IMR-90 (cell line): ENCODE measurements at regions not wholly inside any gene's neighbourhood (a gene's known extent, or its start where the extent isn't known, plus 50 kb on each side); places are given as distances from the start of the nearest gene placed in this dataset.
A peak's percentile ranks its signal among the peaks of the same experiment; 100 is the strongest.

Experiments
- ATAC-seq: fragments of 200-7000 bp; cut with Tn5 transposase; 2 replicates; pipeline ENCODE4 v1.9.1; 2020; ENCODE audit warnings: low read depth, mild to moderate bottlenecking, moderate library complexity
- BruUV-seq: library from RNA; stranded (reverse); fragments of 400-500 nt; replicated peaks from 2 replicates; lab custom pipeline; 2021; lab: Mats Ljungman, UMichigan
- CTCF ChIA-PET: fragments of 300-600 bp; formaldehyde crosslinking; extraction: SDS; loops from one replicate; lab custom pipeline; 2021; ENCODE audit warnings: antibody characterized with exemption; lab: Yijun Ruan, JAX
- POLR2A ChIA-PET: fragments of 300-600 bp; sonication (Branson Sonifier 250); formaldehyde crosslinking; loops from one replicate; lab custom pipeline; 2022; ENCODE audit warnings: antibody characterized with exemption; ENCODE audit not compliant: unreplicated experiment; lab: Charles Lee
- DNase-seq: peaks from one replicate; pipeline ENCODE4 v3.0.0; 2013
- H2AFZ ChIP-seq: replicated peaks from 2 replicates; pipeline ENCODE3; 2013; ENCODE audit warnings: low read length, mild to moderate bottlenecking; ENCODE audit not compliant: poor library complexity
- H2AK5ac ChIP-seq: 2 replicates; pipeline ENCODE4 v1.6.1; 2013; ENCODE audit warnings: low read depth, low read length, inconsistent platforms
- H2AK9ac ChIP-seq: replicated peaks from 2 replicates; pipeline ENCODE3; 2013; ENCODE audit warnings: mild to moderate bottlenecking, low read depth, low read length, moderate library complexity; ENCODE audit not compliant: poor library complexity
- H2BK120ac ChIP-seq: 2 replicates; pipeline ENCODE4 v1.6.1; 2013; ENCODE audit warnings: low read depth, low read length, inconsistent platforms
- H2BK15ac ChIP-seq: 3 replicates; pipeline ENCODE4 v1.6.1; 2013; ENCODE audit warnings: low read depth, low read length, inconsistent platforms
- H2BK20ac ChIP-seq: 2 replicates; pipeline ENCODE4 v1.6.1; 2013; ENCODE audit warnings: low read depth, mild to moderate bottlenecking, inconsistent platforms, low read length, moderate library complexity
- H2BK5ac ChIP-seq: 2 replicates; pipeline ENCODE4 v1.6.1; 2013; ENCODE audit warnings: mild to moderate bottlenecking, low read depth, low read length, inconsistent platforms; ENCODE audit not compliant: poor library complexity, severe bottlenecking
- H3K14ac ChIP-seq: replicated peaks from 2 replicates; pipeline ENCODE4 v1.6.1; 2013; ENCODE audit warnings: low read depth, low read length, inconsistent platforms
- H3K18ac ChIP-seq: 2 replicates; pipeline ENCODE4 v1.6.1; 2013; ENCODE audit warnings: low read depth, low read length, control low read depth
- H3K23ac ChIP-seq: 2 replicates; pipeline ENCODE4 v1.6.1; 2013; ENCODE audit warnings: low read depth, low read length, inconsistent platforms
- H3K27ac ChIP-seq: 2 replicates; pipeline ENCODE4 v1.5.1; 2013; ENCODE audit warnings: mild to moderate bottlenecking, control low read depth, low read length; ENCODE audit not compliant: insufficient read depth
- H3K27me3 ChIP-seq: 2 replicates; pipeline ENCODE4 v1.6.1; 2013; ENCODE audit warnings: low read length; ENCODE audit not compliant: control insufficient read depth, insufficient read depth
- H3K36me3 ChIP-seq: 2 replicates; pipeline ENCODE4 v1.6.1; 2013; ENCODE audit warnings: low read length, mixed read lengths; ENCODE audit not compliant: control insufficient read depth, insufficient read depth
- H3K4ac ChIP-seq: 2 replicates; pipeline ENCODE4 v1.6.1; 2013; ENCODE audit warnings: low read depth, low read length, inconsistent platforms
- H3K4me1 ChIP-seq: 2 replicates; pipeline ENCODE4 v1.6.1; 2013; ENCODE audit warnings: low read length, mixed read lengths; ENCODE audit not compliant: control insufficient read depth, insufficient read depth
- H3K4me2 ChIP-seq: 2 replicates; pipeline ENCODE4 v1.6.1; 2013; ENCODE audit warnings: low read depth, mild to moderate bottlenecking, control low read depth, low read length, moderate library complexity
- H3K4me3 ChIP-seq: 2 replicates; pipeline ENCODE4 v1.5.1; 2013; ENCODE audit warnings: low read depth, mild to moderate bottlenecking, control low read depth, low read length, moderate library complexity; ENCODE audit not compliant: insufficient read depth
- H3K56ac ChIP-seq: 2 replicates; pipeline ENCODE4 v1.6.1; 2013; ENCODE audit warnings: low read length, inconsistent platforms; ENCODE audit not compliant: insufficient read depth; ENCODE audit errors: extremely low read depth
- H3K79me1 ChIP-seq, 2 experiments: 2 replicates each; pipeline ENCODE4 v1.6.1; 2013; ENCODE audit warnings: low read length in 2 of 2, inconsistent platforms in 1 of 2, low read depth in 1 of 2
- H3K9ac ChIP-seq: 2 replicates; pipeline ENCODE4 v1.6.1; 2013; ENCODE audit warnings: low read depth, low read length, control low read depth
- H3K9me1 ChIP-seq: 2 replicates; pipeline ENCODE4 v1.6.1; 2013; ENCODE audit warnings: low read length, inconsistent platforms; ENCODE audit not compliant: insufficient read depth
- H3K9me3 ChIP-seq: 2 replicates; pipeline ENCODE4 v1.6.1; 2013; ENCODE audit warnings: low read length; ENCODE audit not compliant: control insufficient read depth, insufficient read depth
- H4K20me1 ChIP-seq: 2 replicates; pipeline ENCODE4 v1.6.1; 2013; ENCODE audit warnings: low read length, inconsistent platforms; ENCODE audit not compliant: insufficient read depth
- H4K5ac ChIP-seq: 2 replicates; pipeline ENCODE4 v1.6.1; 2013; ENCODE audit warnings: mild to moderate bottlenecking, low read depth, low read length, control low read depth
- H4K8ac ChIP-seq, 2 experiments: 2 replicates each; pipeline ENCODE4 v1.6.1; 2013; ENCODE audit warnings: low read depth in 2 of 2, low read length in 2 of 2, control low read depth in 1 of 2, inconsistent platforms in 1 of 2
- H4K91ac ChIP-seq: 2 replicates; pipeline ENCODE4 v1.6.1; 2013; ENCODE audit warnings: low read depth, low read length, inconsistent platforms; ENCODE audit not compliant: insufficient read depth
- MAFK ChIP-seq: IDR thresholded peaks from 2 replicates; pipeline ENCODE4 v1.6.1; 2012; ENCODE audit warnings: low read depth, low read length, improper control_type of control experiment
- MAZ ChIP-seq: IDR thresholded peaks from 2 replicates; pipeline ENCODE4 v1.6.1; 2012; ENCODE audit warnings: low read depth, mild to moderate bottlenecking, low read length, improper control_type of control experiment, moderate library complexity, borderline replicate concordance
- SMC3 ChIP-seq: fragments of 150-350 bp; IDR thresholded peaks from 2 replicates; pipeline ENCODE4 v1.6.1; 2016; ENCODE audit warnings: low read depth, mild to moderate bottlenecking, antibody characterized with exemption, low read length, moderate library complexity
- WGBS, 2 experiments: methylation state at CpG; one replicate each; pipeline versions ENCODE4 v1.1.5 to v1.1.7; 2013; ENCODE audit warnings: missing lambda C conversion rate in 2 of 2; ENCODE audit not compliant: insufficient read length in 1 of 2; ENCODE audit errors: extremely low coverage in 2 of 2; 5-methylcytosine and 5-hydroxymethylcytosine counted together
- dilution Hi-C: fragments of 300-500 bp; cut with HindIII; formaldehyde crosslinking; loops from one replicate; pipeline ENCODE4 v1.14.3; 2018; ENCODE audit warnings: low sequenced_read_pairs; ENCODE audit not compliant: unreplicated experiment
- in situ Hi-C: fragments of 300-500 bp; cut with MboI; formaldehyde crosslinking; loops from 3 replicates; pipeline ENCODE4 v1.14.3; 2019; ENCODE audit warnings: low sequenced_read_pairs, inconsistent platforms, mixed read lengths
- intact Hi-C: fragments of 100-400 bp; cut with micrococcal nuclease; formaldehyde crosslinking; loops from 2 replicates; pipeline ENCODE4 v1.10.0; 2022

DNA sequence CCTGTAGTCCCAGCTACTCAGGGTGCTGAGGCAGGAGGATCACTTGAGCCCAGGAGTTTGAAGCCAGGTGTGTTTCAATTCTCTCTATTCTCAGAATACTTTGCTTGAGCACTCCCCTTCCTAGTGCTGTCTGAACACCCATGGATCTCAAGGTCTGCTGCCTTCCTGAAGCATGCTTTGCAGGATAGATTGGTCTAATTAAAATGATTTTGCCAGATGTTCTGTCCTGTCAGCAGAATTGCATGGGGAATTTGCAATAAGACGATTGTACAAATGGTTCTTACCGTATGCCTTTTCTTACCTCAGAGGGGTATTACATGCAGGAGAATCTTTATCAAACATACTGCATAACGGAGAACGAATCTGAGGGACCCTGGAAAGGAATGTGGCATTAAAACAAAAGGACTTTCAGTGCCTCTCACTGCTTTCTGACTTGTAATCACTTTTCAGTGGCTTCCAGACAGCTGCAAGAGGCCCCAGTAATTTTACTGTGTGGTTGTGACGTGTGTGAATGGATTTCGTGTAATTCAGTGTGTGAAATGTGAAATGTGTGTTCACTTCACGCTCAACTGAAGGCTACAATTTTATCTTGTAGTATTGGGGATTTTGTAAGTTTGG lies 587.2 kb upstream of the SEMA6A start:
- no peaks in the 10 kb centered on the region for H3K36me3 ChIP-seq
- no peak overlapping the region for H2BK120ac ChIP-seq
- no peaks in the 10 kb centered on the region for H3K4me1 ChIP-seq
- no peak overlapping the region for H3K4me2 ChIP-seq
- H3K9me3 ChIP-seq: peaks cover 10% of the 10 kb centered on the region
- dilution Hi-C loops (no loop called here), in situ Hi-C loops (no loop called here), intact Hi-C loops (no loop called here)
- H3K9me1 ChIP-seq: no peaks in the 10 kb centered on the region
- no peak overlapping the region for H3K4ac ChIP-seq
- H3K27ac ChIP-seq: no peak overlapping the region
- no peak overlapping the region for H4K8ac ChIP-seq
- no peak overlapping the region for H3K23ac ChIP-seq
- H2BK15ac ChIP-seq: no peak overlapping the region
- no peak overlapping the region for H2AFZ ChIP-seq
- no peak overlapping the region for H3K9ac ChIP-seq
- BruUV-seq: no TSS peak
- POLR2A ChIA-PET: no interaction called here
- ATAC-seq: no peak
- no peak overlapping the region for H2AK5ac ChIP-seq
- no peak for TF ChIP-seq MAZ
- TF ChIP-seq SMC3: no peak
- TF ChIP-seq MAFK: peak; percentile 72
- no peaks in the 10 kb centered on the region for H3K27me3 ChIP-seq
- no peak overlapping the region for H2AK9ac ChIP-seq
- H3K18ac ChIP-seq: no peak overlapping the region
- no peak overlapping the region for H4K91ac ChIP-seq
- CTCF ChIA-PET: no interaction called here
- H4K20me1 ChIP-seq: no peaks in the 10 kb centered on the region
- H3K79me1 ChIP-seq: no peaks in the 10 kb centered on the region
- no peak overlapping the region for H3K4me3 ChIP-seq
- no peak overlapping the region for H2BK5ac ChIP-seq
- WGBS, 2 experiments: no CpG with 5 or more reads among the region's 7 CpGs
- H2BK20ac ChIP-seq: no peak overlapping the region
- no peak for DNase-seq
- H3K56ac ChIP-seq: no peak overlapping the region
- no peak overlapping the region for H4K5ac ChIP-seq
- no peak overlapping the region for H3K14ac ChIP-seq
